ENCODE measurements at regions not wholly inside any gene's neighbourhood (a gene's known extent, or its start where the extent isn't known, plus 50 kb on each side); places are given as distances from the start of the nearest gene placed in this dataset.
"Not testable (repeated sequence)": the region's sequence is repeated elsewhere in the genome, so short reads cannot be mapped to it uniquely, and the experiment has no call there.

DNA sequence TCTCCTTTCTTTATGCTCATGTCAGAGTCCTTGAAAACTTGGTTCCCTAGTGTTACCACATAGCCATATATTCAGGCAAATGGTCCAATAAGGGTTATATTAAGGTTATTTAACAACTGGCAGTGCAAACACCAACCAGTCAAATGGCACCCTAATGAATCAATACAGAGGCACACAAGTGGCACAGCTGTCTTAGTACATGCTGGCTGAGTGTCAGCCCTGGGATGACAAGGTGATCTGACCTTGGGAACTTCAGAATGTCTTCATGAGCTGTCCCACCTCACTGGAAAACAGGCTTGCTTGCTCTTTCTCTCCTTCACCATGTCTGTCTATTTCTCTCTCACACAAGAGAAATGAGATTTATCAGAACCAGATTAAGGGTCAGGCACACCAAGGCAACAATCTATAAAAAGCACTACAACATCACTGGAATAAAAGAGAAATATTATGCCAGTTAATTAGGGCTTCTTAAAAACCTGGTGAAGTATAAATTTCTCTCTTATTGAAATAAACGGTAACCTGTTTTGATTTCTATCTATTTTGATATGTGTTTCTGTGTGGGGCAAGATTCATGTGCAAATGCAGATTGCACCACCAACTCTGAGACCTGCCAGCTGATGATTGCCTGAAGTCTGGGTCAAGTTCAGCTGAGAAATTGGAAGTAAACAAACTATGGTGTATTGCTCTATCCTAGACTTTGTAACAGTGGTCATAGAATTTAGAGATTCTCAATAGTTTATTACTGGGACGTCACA is 140.7 kb downstream of the SREK1 start:
- H3K36me3 ChIP-seq: no peaks in the 10 kb centered on the region
- no peak overlapping the region for H3K4me3 ChIP-seq
- no peak for DNase-seq
- H3K27ac ChIP-seq: no peak overlapping the region
- intact Hi-C loops (cut with DNase I): no loop called here
- H3K27me3 ChIP-seq: no peaks in the 10 kb centered on the region
- no peaks in the 10 kb centered on the region for H3K9me3 ChIP-seq
- H3K4me1 ChIP-seq: no peaks in the 10 kb centered on the region
- no peak for TF ChIP-seq POLR2A (IDR thresholded peaks at IDR 0.05)
- TF ChIP-seq, protein P1, sequence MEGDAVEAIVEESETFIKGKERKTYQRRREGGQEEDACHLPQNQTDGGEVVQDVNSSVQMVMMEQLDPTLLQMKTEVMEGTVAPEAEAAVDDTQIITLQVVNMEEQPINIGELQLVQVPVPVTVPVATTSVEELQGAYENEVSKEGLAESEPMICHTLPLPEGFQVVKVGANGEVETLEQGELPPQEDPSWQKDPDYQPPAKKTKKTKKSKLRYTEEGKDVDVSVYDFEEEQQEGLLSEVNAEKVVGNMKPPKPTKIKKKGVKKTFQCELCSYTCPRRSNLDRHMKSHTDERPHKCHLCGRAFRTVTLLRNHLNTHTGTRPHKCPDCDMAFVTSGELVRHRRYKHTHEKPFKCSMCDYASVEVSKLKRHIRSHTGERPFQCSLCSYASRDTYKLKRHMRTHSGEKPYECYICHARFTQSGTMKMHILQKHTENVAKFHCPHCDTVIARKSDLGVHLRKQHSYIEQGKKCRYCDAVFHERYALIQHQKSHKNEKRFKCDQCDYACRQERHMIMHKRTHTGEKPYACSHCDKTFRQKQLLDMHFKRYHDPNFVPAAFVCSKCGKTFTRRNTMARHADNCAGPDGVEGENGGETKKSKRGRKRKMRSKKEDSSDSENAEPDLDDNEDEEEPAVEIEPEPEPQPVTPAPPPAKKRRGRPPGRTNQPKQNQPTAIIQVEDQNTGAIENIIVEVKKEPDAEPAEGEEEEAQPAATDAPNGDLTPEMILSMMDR (IDR thresholded peaks at IDR 0.05): no peak
- WGBS, 2 donors: 69 to 78% methylated on average over 2 of the region's 2 CpGs

DNA sequence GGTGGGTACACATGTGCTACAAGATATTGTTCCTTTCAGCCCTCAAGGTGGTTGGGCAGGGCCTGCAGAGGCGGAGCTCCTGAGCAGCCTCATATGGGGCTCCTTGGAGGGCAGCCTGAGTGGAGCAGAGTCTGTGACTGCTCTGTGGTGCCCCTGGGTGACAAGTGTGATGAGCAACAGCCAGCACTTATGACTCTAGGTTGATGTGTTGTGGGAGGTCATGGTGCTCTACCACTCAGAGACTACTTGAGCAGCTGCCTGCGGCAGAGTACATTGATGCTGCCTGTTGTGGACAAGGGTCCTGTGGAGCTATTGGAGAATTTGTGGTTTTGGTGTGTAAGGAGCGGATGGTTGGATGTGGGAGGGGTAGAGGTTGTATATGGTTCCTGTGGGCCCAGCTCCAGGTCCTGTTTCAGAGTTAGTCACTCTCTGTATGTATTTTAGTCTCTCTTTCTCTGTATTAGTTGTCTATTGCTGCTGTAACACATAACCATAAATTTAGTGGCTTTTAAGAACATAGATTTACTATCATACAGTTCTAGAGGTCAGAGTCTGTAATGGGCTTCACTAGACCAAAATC is 141.3 kb downstream of the SREK1 start:
- no peak for DNase-seq
- no peak overlapping the region for H3K4me3 ChIP-seq
- intact Hi-C loops (cut with DNase I): no loop called here
- H3K27me3 ChIP-seq: no peaks in the 10 kb centered on the region
- no peaks in the 10 kb centered on the region for H3K36me3 ChIP-seq
- no peak for TF ChIP-seq POLR2A (IDR thresholded peaks at IDR 0.05)
- WGBS, 2 donors: 82 to 92% methylated on average over 2 to 3 of the region's 3 CpGs
- no peak overlapping the region for H3K27ac ChIP-seq
- H3K4me1 ChIP-seq: no peaks in the 10 kb centered on the region
- no peaks in the 10 kb centered on the region for H3K9me3 ChIP-seq

DNA sequence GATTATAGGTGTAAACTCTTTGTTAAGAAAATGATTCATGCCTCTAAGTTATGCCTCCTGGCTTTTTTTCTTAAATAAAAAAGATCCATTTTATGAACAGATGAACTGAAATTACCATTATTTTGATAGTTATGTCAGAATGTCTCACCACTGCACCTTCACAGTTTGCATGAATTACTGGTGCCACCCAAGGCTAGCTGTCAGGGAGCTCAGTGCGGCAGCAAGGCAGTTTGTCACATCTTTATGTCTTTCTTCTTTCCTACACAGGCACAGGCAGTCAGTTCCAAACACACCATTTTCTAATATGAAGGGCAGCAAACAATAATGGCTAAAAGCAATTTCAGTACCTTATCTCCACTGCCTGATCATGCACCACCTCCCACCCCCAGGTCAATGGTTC is 147.7 kb downstream of the SREK1 start:
- intact Hi-C loops (cut with DNase I): no loop called here
- Histone ChIP-seq H3K36me3 (no peaks in the 10 kb centered on the region), H3K27me3 (no peaks in the 10 kb centered on the region), H3K4me3 (no peak overlapping the region), H3K27ac (no peak overlapping the region), H3K4me1 (no peaks in the 10 kb centered on the region), H3K9me3 (no peaks in the 10 kb centered on the region)
- TF ChIP-seq, protein P1 (IDR thresholded peaks at IDR 0.05): no peak
- no peak for TF ChIP-seq POLR2A (IDR thresholded peaks at IDR 0.05)
- DNase-seq: no peak
- 79 to 100% methylated on average over 1 of the region's 1 CpG for WGBS, 2 donors

DNA sequence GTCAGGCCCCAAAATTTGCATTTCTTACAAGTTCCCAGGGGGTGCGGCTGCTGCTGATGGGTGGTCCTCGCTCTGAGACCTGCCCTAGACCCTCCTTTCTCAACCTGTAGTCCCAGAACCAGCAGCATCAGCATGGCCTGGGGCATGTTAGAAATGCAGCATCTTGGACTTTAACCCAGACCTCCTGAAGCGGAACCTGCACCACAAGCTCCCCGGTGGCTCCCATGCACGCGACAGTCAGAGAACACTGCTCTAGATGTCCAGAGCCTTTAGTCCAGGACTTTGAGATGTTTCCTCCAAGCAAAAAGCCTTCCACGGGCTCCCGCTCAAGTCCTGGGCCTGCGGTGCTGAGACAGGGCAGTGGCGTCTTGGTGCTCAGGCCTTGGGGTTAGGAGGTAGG is 149.8 kb downstream of the SREK1 start:
- intact Hi-C loops (cut with DNase I); H3K27ac ChIP-seq; H3K4me1 ChIP-seq; H3K4me3 ChIP-seq; H3K27me3 ChIP-seq; DNase-seq; H3K9me3 ChIP-seq; H3K36me3 ChIP-seq: not testable (repeated sequence)
- 92 to 100% methylated on average over 2 to 3 of the region's 10 CpGs for WGBS, 2 donors

DNA sequence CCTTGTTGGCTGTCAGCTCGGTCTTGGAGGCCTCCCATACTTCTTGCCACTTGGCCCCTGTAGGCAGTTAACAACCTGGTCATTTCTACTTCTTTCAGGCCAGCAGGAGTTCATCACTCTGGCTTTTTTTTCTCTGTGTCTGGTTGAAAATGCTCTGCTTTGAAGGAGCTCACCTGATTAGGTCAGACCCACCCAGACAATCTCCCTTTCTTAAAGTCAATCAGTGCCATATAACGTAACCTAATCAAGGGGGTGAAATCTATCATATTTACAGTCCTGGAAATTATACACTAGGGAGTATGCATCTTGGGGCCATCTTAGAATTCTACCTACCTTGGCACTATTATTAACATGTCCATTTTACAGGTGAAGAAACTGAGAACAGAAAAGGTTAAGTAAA is 155.4 kb downstream of the SREK1 start:
- TF ChIP-seq, protein P1 (IDR thresholded peaks at IDR 0.05): no peak
- H3K9me3 ChIP-seq: no peaks in the 10 kb centered on the region
- intact Hi-C loops (cut with DNase I): no loop called here
- H3K27ac ChIP-seq: no peak overlapping the region
- no peak overlapping the region for H3K4me3 ChIP-seq
- H3K4me1 ChIP-seq: no peaks in the 10 kb centered on the region
- peaks cover 0 to 4% (median 0%) of the 10 kb centered on the region in 4 donors for H3K27me3 ChIP-seq
- H3K36me3 ChIP-seq: no peaks in the 10 kb centered on the region
- WGBS, 2 donors: 76 to 92% methylated on average over 1 to 2 of the region's 2 CpGs
- no peak for DNase-seq

DNA sequence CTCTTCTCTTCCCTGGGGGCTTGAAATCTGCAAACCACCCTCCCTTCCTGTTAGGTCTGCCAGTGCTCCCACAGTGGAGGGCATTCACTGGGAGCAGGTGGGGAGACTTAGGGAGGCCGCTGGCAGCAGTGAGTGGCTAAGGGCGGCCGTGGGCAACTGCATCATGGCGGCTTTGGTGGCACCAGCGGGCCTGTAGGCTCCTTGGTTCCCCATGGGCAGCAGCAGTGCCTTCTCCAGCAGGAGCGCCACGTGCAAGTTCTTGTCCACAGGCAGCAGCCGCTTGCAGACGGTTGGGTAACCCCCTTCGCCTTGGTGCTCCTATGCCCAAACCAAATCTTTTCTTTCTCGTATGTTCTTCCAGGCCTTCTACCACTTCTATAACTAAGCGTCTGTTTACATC is 158.2 kb downstream of the SREK1 start:
- no peaks in the 10 kb centered on the region for H3K36me3 ChIP-seq
- no peak overlapping the region for H3K27ac ChIP-seq
- no peak overlapping the region for H3K4me3 ChIP-seq
- no peaks in the 10 kb centered on the region for H3K9me3 ChIP-seq
- H3K27me3 ChIP-seq: peaks cover 0 to 17% (median 0%) of the 10 kb centered on the region in 4 donors
- 87 to 91% methylated on average over 7 to 10 of the region's 12 CpGs for whole genome bisulfite sequencing, 2 donors
- TF ChIP-seq, protein P1 (IDR thresholded peaks at IDR 0.05): no peak
- no peak for TF ChIP-seq POLR2A (IDR thresholded peaks at IDR 0.05)
- intact Hi-C loops (cut with DNase I): loop anchor here (10.0 kb wide), 1 partner anchor 128 kb away; no protein-coding TSS in a partner anchor
- H3K4me1 ChIP-seq: peaks cover 0 to 11% (median 0%) of the 10 kb centered on the region in 3 donors
- no peak for DNase-seq
